T-helper 17 cell (primary cell): ENCODE measurements at regions not wholly inside any gene's neighbourhood (a gene's known extent, or its start where the extent isn't known, plus 50 kb on each side); places are given as distances from the start of the nearest gene placed in this dataset.

Experiments used
- ATAC-seq: fragments of 150-1000 bp; cut with Tn5 transposase; 2 replicates; pipeline ENCODE4 v1.10.0; 2021; ENCODE audit warnings: mild to moderate bottlenecking, moderate library complexity
- DNase-seq, 3 donors: peaks; one replicate each; pipeline versions ENCODE4 v3.0.0 to v3.0.0-alpha.2; 2020 to 2021
- H3K9me3 ChIP-seq: one replicate; pipeline ENCODE4 v1.7.0; 2013; ENCODE audit warnings: low read length, mild to moderate bottlenecking; ENCODE audit not compliant: control insufficient read depth, poor library complexity, severe bottlenecking
- H3K27ac Mint-ChIP-seq: one replicate; pipeline ENCODE4 v1.8.0; 2022; ENCODE audit warnings: mild to moderate bottlenecking, moderate library complexity, mixed read lengths
- H3K27me3 Mint-ChIP-seq: one replicate; pipeline ENCODE4 v1.8.0; 2022; ENCODE audit warnings: mixed read lengths
- H3K36me3 Mint-ChIP-seq: one replicate; pipeline ENCODE4 v1.8.0; 2022; ENCODE audit warnings: low read depth, mixed read lengths
- H3K4me1 Mint-ChIP-seq: one replicate; pipeline ENCODE4 v1.8.0; 2022; ENCODE audit warnings: mild to moderate bottlenecking, mixed read lengths
- H3K4me3 Mint-ChIP-seq: one replicate; pipeline ENCODE4 v1.8.0; 2022; ENCODE audit warnings: mild to moderate bottlenecking, moderate library complexity, mixed read lengths

GRCh38 chr14:103216857-103217256 is 93.6 kb downstream of the TNFAIP2 start:
- H3K9me3 ChIP-seq, result no peaks in the 10 kb centered on the region
- H3K36me3 Mint-ChIP-seq, result peaks cover 3% of the 10 kb centered on the region
- H3K4me3 Mint-ChIP-seq, result no peak overlapping the region
- ATAC-seq (no peak), DNase-seq (no peak)
- peaks cover 2% of the 10 kb centered on the region for H3K4me1 Mint-ChIP-seq
- no peak overlapping the region for H3K27ac Mint-ChIP-seq
- peaks cover 48% of the 10 kb centered on the region for H3K27me3 Mint-ChIP-seq

- no peaks in the 10 kb centered on the region for H3K9me3 ChIP-seq
- peaks cover 3% of the 10 kb centered on the region for H3K36me3 Mint-ChIP-seq
- no peak overlapping the region for H3K27ac Mint-ChIP-seq
- H3K27me3 Mint-ChIP-seq, result peaks cover 49% of the 10 kb centered on the region
- DNase-seq (no peak), ATAC-seq (no peak)
- H3K4me3 Mint-ChIP-seq, result no peak overlapping the region
- H3K4me1 Mint-ChIP-seq, result peaks cover 2% of the 10 kb centered on the region
Measured at GRCh38 chr14:103217538-103217937, 94.3 kb downstream of the TNFAIP2 start.

GRCh38 chr14:103220134-103220981 is 97.1 kb downstream of the TNFAIP2 start:
- ATAC-seq (no peak), DNase-seq (no peak)
- Mint-ChIP-seq H3K4me1 (peaks cover 2% of the 10 kb centered on the region), H3K27me3 (peaks cover 59% of the 10 kb centered on the region), H3K27ac (no peak overlapping the region), H3K36me3 (peaks cover 5% of the 10 kb centered on the region), H3K4me3 (peak overlapping the region; percentile 31)
- H3K9me3 ChIP-seq, result no peaks in the 10 kb centered on the region

- H3K9me3 ChIP-seq, result no peaks in the 10 kb centered on the region
- Mint-ChIP-seq H3K27me3 (peaks cover 53% of the 10 kb centered on the region), H3K4me3 (peak overlapping the region; percentile 53), H3K4me1 (peaks cover 2% of the 10 kb centered on the region), H3K27ac (no peak overlapping the region), H3K36me3 (peaks cover 5% of the 10 kb centered on the region)
- DNase-seq, result no peak
- no peak for ATAC-seq
Measured at GRCh38 chr14:103220982-103221641, 97.9 kb downstream of the TNFAIP2 start.

GRCh38 chr14:103221781-103222358 is 98.6 kb downstream of the TNFAIP2 start:
- H3K27me3 Mint-ChIP-seq, result peaks cover 60% of the 10 kb centered on the region
- H3K4me1 Mint-ChIP-seq, result peaks cover 2% of the 10 kb centered on the region
- peaks cover 7% of the 10 kb centered on the region for H3K36me3 Mint-ChIP-seq
- no peak overlapping the region for H3K27ac Mint-ChIP-seq
- ATAC-seq (no peak), DNase-seq (no peak)
- H3K4me3 Mint-ChIP-seq, result peak overlapping the region; percentile 63
- no peaks in the 10 kb centered on the region for H3K9me3 ChIP-seq

- no peak overlapping the region for H3K4me3 Mint-ChIP-seq
- H3K27ac Mint-ChIP-seq, result no peak overlapping the region
- peaks cover 71% of the 10 kb centered on the region for H3K27me3 Mint-ChIP-seq
- no peak for ATAC-seq
- peaks cover 7% of the 10 kb centered on the region for H3K36me3 Mint-ChIP-seq
- H3K4me1 Mint-ChIP-seq, result peaks cover 2% of the 10 kb centered on the region
- H3K9me3 ChIP-seq, result no peaks in the 10 kb centered on the region
- no peak for DNase-seq
Measured at GRCh38 chr14:103223818-103224352, 100.6 kb downstream of the TNFAIP2 start.

- H3K27me3 Mint-ChIP-seq, result peaks cover 62% of the 10 kb centered on the region
Measured at GRCh38 chr14:103225062-103225461, 101.8 kb downstream of the TNFAIP2 start.

GRCh38 chr14:103225476-103225875 is 102.2 kb downstream of the TNFAIP2 start:
- H3K27me3 Mint-ChIP-seq, result peaks cover 66% of the 10 kb centered on the region
- H3K4me3 Mint-ChIP-seq, result no peak overlapping the region
- ATAC-seq, result no peak
- H3K9me3 ChIP-seq, result no peaks in the 10 kb centered on the region
- DNase-seq, result no peak
- peaks cover 2% of the 10 kb centered on the region for H3K4me1 Mint-ChIP-seq
- H3K36me3 Mint-ChIP-seq, result peaks cover 4% of the 10 kb centered on the region
- H3K27ac Mint-ChIP-seq, result no peak overlapping the region

More at GRCh38 chr14:103225062-103225461, 101.8 kb downstream of the TNFAIP2 start:
- no peak for ATAC-seq
- no peak overlapping the region for H3K27ac Mint-ChIP-seq
- no peaks in the 10 kb centered on the region for H3K9me3 ChIP-seq
- no peak for DNase-seq
- peaks cover 4% of the 10 kb centered on the region for H3K36me3 Mint-ChIP-seq
- peaks cover 2% of the 10 kb centered on the region for H3K4me1 Mint-ChIP-seq
- no peak overlapping the region for H3K4me3 Mint-ChIP-seq

- ATAC-seq, result no peak
- DNase-seq, result no peak
- no peak overlapping the region for H3K27ac Mint-ChIP-seq
- no peaks in the 10 kb centered on the region for H3K9me3 ChIP-seq
- peaks cover 4% of the 10 kb centered on the region for H3K36me3 Mint-ChIP-seq
- H3K4me1 Mint-ChIP-seq, result no peaks in the 10 kb centered on the region
- H3K4me3 Mint-ChIP-seq, result no peak overlapping the region
- H3K27me3 Mint-ChIP-seq, result peaks cover 60% of the 10 kb centered on the region
Measured at GRCh38 chr14:103227094-103227768, 104.0 kb downstream of the TNFAIP2 start.

GRCh38 chr14:103228076-103228806 is 105.0 kb downstream of the TNFAIP2 start:
- peaks cover 54% of the 10 kb centered on the region for H3K27me3 Mint-ChIP-seq
- no peak overlapping the region for H3K4me3 Mint-ChIP-seq
- H3K9me3 ChIP-seq, result no peaks in the 10 kb centered on the region
- DNase-seq (no peak), ATAC-seq (no peak)
- H3K27ac Mint-ChIP-seq, result no peak overlapping the region
- H3K4me1 Mint-ChIP-seq, result no peaks in the 10 kb centered on the region
- H3K36me3 Mint-ChIP-seq, result peaks cover 4% of the 10 kb centered on the region

- no peak for DNase-seq
- no peak for ATAC-seq
- Mint-ChIP-seq H3K4me1 (no peaks in the 10 kb centered on the region), H3K27ac (no peak overlapping the region), H3K27me3 (peaks cover 54% of the 10 kb centered on the region), H3K36me3 (peaks cover 2% of the 10 kb centered on the region), H3K4me3 (no peak overlapping the region)
- H3K9me3 ChIP-seq, result no peaks in the 10 kb centered on the region
Measured at GRCh38 chr14:103228866-103229265, 105.2 kb upstream of the EIF5 start.

- ATAC-seq (no peak), DNase-seq (no peak)
- Mint-ChIP-seq H3K27ac (no peak overlapping the region), H3K36me3 (peaks cover 5% of the 10 kb centered on the region), H3K27me3 (peaks cover 54% of the 10 kb centered on the region), H3K4me1 (no peaks in the 10 kb centered on the region), H3K4me3 (no peak overlapping the region)
- no peaks in the 10 kb centered on the region for H3K9me3 ChIP-seq
Measured at GRCh38 chr14:103230021-103230420, 104.0 kb upstream of the EIF5 start.
